ENCODE measurements at regions not wholly inside any gene's neighbourhood (a gene's known extent, or its start where the extent isn't known, plus 50 kb on each side); places are given as distances from the start of the nearest gene placed in this dataset.

- TF ChIP-seq CTCF (IDR thresholded peaks at IDR 0.05; ENCODE audit: low read depth, low read length) = no peak
- no peak for DNase-seq (ENCODE audit: low read depth in 2 of 2)
- H3K4me3 ChIP-seq (replicated peaks in 1 of 2; ENCODE audit: low read depth in 2 of 2, low read length in 2 of 2) = no peak overlapping the region
Measured at GRCh38 chr12:77368379-77368778, 303.0 kb upstream of the E2F7 start.

GRCh38 chr12:77366616-77367015 is 301.2 kb upstream of the E2F7 start:
- no peak for TF ChIP-seq CTCF (IDR thresholded peaks at IDR 0.05; ENCODE audit: low read depth, low read length)
- H3K4me3 ChIP-seq (replicated peaks in 1 of 2; ENCODE audit: low read depth in 2 of 2, low read length in 2 of 2) = no peak overlapping the region
- no peak for DNase-seq (ENCODE audit: low read depth in 2 of 2)

- H3K4me3 ChIP-seq (replicated peaks in 1 of 2; ENCODE audit: low read depth in 2 of 2, low read length in 2 of 2) = no peak overlapping the region
- no peak for DNase-seq (ENCODE audit: low read depth in 2 of 2)
- TF ChIP-seq CTCF (IDR thresholded peaks at IDR 0.05; ENCODE audit: low read depth, low read length) = no peak
Measured at GRCh38 chr12:77364400-77364799, 299.0 kb upstream of the E2F7 start.

GRCh38 chr12:77362509-77363210 is 297.3 kb upstream of the E2F7 start:
- H3K4me3 ChIP-seq (replicated peaks in 1 of 2; ENCODE audit: low read depth in 2 of 2, low read length in 2 of 2) = no peak overlapping the region
- no peak for DNase-seq (ENCODE audit: low read depth in 2 of 2)
- TF ChIP-seq CTCF (IDR thresholded peaks at IDR 0.05; ENCODE audit: low read depth, low read length) = no peak

GRCh38 chr12:77357655-77358054 is 292.3 kb upstream of the E2F7 start:
- TF ChIP-seq CTCF (IDR thresholded peaks at IDR 0.05; ENCODE audit: low read depth, low read length) = no peak
- no peak for DNase-seq (ENCODE audit: low read depth in 2 of 2)
- H3K4me3 ChIP-seq (replicated peaks in 1 of 2; ENCODE audit: low read depth in 2 of 2, low read length in 2 of 2) = no peak overlapping the region

GRCh38 chr12:77354766-77355362 is 289.5 kb upstream of the E2F7 start:
- no peak for TF ChIP-seq CTCF (IDR thresholded peaks at IDR 0.05; ENCODE audit: low read depth, low read length)
- H3K4me3 ChIP-seq (replicated peaks in 1 of 2; ENCODE audit: low read depth in 2 of 2, low read length in 2 of 2) = no peak overlapping the region
- DNase-seq (ENCODE audit: low read depth in 2 of 2) = peak in 1 of 2 donors; percentile 28
